Stimulated activated naive CD8-positive, alpha-beta T cell treated with anti-CD3 and anti-CD28 coated beads, Interleukin-15, Interleukin-2, amounts not matched to agents 100 U/mL and 50 U/mL, for 24 hours (primary cell): ENCODE measurements at regions not wholly inside any gene's neighbourhood (a gene's known extent, or its start where the extent isn't known, plus 50 kb on each side); places are given as distances from the start of the nearest gene placed in this dataset.

ENCODE experiments used
- ATAC-seq: fragments of 150-1000 bp; cut with Tn5 transposase; one replicate; pipeline ENCODE4 v1.10.0; 2021
- DNase-seq: peaks from one replicate; pipeline ENCODE4 v3.0.0; 2021

- no peak for ATAC-seq
- DNase-seq: no peak
Measured at GRCh38 chr2:204234879-204235278, 298.3 kb downstream of the ICOS start.

DNA sequence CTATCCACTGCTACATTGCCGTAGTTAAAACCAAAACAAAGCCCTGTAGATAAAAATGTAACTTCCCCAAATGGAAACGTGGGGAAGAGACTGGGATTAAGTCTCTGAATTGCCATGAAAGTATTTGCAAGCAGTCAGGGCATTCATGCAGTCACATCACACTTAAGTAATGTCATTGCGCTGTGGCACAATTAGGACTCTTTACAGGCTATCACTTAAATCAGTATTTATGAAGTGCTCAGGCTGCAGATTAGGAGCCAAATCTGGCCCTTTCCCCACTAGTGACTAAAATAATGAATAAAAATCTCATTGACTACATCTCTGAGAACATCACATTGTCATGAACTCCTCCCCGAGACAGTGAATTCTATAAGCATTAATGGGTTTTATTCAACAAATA lies 300.9 kb downstream of the ICOS start:
- DNase-seq: no peak
- ATAC-seq: no peak

- ATAC-seq (no peak), DNase-seq (no peak)
Measured at GRCh38 chr2:204239411-204240165, 303.0 kb downstream of the ICOS start.

- ATAC-seq: no peak
- no peak for DNase-seq
Measured at GRCh38 chr2:204240961-204241360, 304.3 kb upstream of the PARD3B start.

GRCh38 chr2:204249437-204249836 lies 295.8 kb upstream of the PARD3B start:
- no peak for ATAC-seq
- no peak for DNase-seq

DNA sequence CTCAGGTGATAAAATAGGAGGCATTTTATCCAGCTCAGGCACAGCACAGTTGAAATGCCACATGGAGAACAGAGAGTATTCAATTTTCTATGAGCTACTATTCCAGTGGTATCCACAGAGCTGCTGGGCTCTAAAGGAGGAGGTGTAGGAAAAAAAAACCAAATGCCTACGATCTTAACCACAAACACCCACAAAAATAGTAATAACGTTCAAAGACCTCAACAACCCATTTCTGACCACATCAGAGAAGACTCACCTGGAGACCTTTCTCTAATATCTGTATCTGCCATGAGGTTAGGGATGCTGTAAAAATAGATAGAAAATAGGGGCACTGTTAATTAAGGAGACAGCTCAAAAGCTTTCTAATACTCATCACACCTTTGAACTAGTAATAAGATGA lies 294.6 kb upstream of the PARD3B start:
- ATAC-seq (peak; percentile 41), DNase-seq (no peak)

DNA sequence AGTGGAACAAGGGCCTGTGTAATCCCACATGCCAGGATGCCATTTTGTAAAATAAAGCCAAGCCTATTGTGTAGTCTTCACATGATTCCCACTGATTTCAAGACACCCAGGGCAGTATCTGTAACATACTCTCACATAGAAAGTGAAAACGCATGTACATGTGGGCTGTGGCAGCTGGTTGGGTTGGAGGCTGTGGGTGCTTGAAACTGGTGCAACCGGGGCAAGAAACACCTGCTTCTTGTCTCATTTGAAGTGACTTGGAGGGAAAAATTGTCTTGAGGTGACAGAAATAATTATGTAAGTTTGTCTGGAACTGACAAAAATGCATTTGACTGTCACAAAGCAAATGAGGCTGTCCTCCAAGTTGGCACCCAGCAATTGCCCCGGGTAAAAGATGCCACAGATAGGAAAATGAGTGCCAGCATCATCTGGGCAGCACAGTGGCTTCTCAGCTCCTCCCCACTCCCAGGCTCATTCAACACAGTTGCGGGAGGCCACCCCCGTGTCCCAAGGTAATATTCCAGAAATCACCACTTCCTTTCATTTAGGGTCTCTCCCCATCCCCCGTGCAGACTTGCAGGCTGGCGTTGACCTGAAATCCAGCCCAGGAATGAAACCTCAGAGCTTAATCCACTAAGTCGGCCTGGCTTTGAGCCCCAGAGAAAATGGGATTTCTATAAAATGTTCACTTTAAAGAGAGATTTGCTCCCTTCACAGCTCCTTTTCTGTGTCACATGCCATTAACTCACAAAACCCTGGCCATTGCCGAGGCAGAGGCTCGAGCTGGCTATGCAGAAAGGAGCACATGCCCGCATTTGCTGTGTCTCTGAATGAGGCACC lies 293.9 kb upstream of the PARD3B start:
- ATAC-seq (peak; percentile 60), DNase-seq (peak; percentile 8)

DNA sequence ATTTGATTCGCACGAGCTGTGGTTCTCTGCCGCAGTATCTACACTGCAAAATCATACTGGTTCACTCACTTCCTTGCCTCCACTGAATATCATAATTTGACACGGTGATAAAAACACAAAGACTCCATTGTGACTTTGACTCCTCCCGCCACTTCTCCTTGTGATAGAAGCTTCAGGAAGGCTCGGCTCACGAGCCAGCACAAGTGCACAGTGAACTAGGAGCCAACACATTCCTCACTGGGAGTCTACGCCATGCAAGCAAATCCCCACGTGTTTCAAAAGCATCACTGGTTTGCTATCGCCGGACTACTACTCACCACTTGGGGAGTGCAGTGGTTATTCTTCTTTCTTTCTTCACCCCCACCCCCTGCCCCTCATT lies 293.3 kb upstream of the PARD3B start:
- DNase-seq (no peak), ATAC-seq (no peak)

DNA sequence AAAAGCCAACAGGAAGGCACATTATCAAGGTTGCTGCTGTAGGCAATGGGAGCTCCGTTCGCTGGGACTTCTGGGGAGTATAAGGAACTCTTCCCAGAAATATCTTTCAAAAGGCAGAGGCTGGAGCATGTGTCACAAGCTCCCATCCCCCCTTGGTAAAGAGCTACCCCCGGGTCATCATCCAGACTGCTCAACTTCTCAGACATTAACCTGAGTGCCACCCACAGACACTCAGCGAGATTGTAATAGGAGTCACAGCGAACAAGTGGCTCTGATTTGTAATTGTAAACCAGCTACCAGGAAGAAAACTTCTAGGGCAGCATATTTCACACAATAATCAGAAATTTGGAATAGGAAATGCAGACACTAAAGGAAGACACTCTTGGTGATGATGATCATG lies 290.2 kb upstream of the PARD3B start:
- ATAC-seq: no peak
- DNase-seq: no peak

DNA sequence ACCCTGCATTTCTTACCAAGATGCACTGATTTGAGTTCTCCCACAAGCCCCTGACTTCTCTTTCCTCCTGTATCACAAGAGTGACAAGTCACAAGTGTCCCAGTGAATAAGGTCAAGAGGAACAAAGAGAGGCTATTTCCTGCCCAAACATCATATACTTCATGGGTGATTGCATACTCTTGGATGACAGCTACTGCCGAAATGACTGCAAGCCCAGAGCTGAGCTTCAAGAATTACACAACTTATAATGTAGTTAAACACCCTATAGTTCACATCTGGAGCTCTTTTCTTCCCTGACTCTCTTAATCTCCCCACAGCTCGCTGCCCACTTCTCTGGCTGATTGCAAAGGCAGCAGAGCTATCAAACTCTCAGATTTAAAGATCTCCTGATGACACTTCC lies 289.7 kb upstream of the PARD3B start:
- DNase-seq: no peak
- no peak for ATAC-seq

- ATAC-seq (no peak), DNase-seq (no peak)
Measured at GRCh38 chr2:204257781-204258180, 287.5 kb upstream of the PARD3B start.

DNA sequence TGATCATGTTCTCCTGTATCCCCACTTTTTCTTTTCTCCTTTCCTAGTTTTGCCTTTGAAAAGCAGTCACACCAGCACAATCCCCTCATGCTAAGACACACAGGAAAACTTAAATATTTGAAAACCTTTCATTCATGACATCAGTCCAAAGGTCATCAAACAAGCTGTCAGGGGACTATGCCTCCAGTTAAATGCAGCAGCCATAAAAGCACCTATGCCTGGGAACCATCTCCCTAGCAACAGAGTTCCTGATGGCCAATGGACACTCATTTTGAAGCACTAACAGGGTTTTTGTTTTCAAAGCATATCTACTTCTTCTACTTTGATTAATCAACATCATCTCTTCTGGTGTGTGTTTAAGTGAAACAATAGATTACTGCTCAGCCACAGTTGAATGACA lies 286.4 kb upstream of the PARD3B start:
- ATAC-seq: no peak
- DNase-seq: no peak

DNA sequence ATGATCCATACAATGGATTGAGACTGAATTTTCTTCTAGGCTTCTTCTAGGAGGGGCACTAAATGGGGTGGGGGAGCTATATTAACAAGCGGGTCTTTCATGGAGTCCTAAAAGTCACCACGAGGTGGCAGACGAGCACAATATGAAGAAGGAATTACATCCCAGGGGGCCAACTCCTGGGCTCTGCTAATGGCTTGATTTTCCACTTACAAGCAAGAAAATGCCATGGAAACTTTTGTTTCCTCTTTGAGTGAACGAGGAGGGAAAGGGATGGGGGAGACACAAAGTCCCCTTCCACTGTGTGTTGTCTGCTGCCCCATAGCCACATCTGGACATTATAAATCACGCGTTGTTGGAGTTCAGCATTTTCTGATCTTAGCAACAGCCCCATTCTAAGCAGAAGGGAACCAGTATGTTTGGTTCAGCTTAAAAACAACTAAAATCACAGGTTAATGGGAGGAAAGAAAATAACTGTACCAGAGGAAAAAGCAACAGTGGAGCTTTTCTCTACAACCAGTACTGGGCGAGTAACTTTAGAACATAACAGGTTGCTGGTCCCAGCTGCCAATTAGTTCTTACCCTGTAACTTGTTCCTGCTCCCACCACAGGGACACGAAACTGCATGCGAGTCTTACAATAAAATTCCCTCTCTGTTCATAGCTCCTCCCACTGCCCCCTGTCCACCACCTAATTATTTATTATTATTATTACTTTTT lies 285.0 kb upstream of the PARD3B start:
- DNase-seq (peak; percentile 55), ATAC-seq (peak; percentile 47)

GRCh38 chr2:204260901-204261300 lies 284.4 kb upstream of the PARD3B start:
- no peak for ATAC-seq
- DNase-seq: no peak

- no peak for ATAC-seq
- no peak for DNase-seq
Measured at GRCh38 chr2:204261846-204262245, 283.4 kb upstream of the PARD3B start.

DNA sequence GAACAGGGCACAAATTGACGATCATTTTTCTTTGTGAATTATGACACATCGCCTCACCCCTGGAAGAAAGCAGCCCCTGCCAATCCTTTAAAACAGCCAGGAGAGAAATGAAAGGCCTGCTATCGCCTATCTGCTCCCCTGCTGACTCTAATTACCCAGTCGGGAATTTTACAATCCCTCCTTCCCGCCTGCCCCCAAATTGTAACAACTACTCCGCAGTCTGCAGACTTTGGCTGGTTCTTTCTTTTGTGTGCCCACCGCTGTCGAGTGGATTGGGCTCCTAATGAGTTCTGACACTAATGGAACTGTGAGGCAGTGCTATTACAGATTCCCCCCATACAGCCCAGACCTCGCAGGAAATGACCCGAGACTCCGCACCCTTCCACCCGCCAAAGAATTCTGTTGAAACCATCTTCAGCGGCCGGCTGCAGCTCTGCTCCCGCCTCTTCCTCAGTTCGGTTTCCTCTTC lies 281.2 kb upstream of the PARD3B start:
- no peak for DNase-seq
- ATAC-seq: no peak

DNA sequence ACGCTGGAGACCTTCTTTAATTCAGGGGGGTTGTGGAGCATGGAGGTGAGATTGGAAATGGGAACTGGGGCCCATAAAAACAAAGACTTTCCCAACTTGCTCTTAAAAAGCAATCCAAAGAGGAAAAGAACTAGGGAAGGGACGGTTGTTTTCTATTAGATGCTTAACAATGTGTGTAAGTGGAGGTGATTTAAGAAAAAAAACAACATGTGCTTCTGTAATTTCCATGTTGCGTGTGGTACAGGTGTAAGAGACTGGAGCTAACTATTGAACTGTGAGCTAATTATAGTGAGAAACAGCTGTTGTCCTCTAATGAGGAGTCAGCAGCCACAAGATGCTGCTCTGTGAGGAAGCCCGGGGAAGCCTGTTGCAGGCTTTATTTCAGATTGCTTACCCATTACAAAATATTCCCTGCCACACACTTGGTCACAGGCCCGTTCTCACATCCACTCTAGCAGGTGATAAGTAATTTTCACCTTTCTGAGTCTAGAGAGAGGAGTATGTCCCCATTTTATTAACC lies 280.6 kb upstream of the PARD3B start:
- no peak for ATAC-seq

DNA sequence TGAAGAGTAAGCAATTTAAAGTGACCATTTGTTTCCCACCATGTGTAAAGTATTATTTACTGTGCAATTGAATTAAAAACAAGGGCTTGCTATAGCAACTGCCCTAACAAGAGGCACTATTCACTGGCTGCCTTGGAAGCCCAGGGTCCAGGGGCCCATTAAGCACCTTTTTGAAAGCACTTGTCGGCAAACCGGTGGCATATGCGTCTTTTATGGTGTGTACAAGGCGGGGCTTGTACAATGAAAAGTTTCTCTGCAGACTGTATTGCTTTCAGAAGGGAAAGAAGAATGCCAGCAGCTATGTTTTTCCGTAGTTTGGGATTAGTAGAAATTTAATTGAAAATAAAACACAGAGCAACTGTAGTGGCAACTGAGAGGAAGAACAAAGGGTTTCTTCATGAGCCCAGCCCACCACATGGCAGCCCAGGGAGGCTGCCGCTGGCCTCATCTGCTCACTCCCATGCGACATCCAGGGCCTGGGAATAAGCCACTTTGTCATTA lies 279.5 kb upstream of the PARD3B start:
- DNase-seq: no peak
- no peak for ATAC-seq

More for the DNA sequence above, 280.6 kb upstream of the PARD3B start:
- no peak for DNase-seq

DNA sequence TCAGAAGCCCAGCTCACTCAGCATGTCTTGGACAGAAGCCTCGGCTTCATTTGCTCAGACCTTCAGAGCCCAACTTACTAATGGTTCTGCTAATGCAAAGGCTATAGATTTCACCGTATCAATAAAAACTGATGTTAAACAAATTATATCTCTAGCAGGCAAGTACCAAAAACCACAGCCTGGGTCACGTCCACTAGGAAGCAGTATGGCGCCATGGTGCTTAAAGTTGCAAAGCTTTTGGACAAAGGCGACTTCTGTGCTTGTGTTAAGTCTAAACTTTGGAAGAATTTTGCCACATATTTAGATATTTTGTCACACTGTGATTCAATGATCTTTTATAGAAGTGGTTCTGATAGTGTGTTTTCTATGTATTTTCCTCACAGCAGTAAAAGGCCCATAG lies 276.8 kb upstream of the PARD3B start:
- no peak for DNase-seq

GRCh38 chr2:204268971-204269370 lies 276.3 kb upstream of the PARD3B start:
- DNase-seq (no peak), ATAC-seq (no peak)

More for the DNA sequence above, 276.8 kb upstream of the PARD3B start:
- no peak for ATAC-seq

DNA sequence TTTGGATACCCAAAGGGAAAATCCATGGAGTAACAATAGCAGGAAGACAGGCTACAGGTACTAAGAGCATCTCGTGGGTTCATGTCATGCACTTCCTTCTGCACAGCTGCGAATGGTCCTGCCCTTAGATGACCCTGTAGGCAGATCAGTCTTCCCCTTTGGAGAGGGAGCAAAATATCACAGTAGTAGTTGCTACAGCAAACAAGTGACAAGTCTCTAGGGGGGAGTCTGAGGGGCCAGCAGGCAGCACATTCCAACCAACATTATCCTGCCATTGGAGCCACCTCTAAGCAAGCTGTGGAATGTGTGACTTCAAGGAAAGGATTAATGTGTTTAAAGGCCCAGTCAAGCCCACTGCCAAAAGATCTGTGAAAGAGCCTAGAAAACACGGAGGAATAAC lies 273.2 kb upstream of the PARD3B start:
- ATAC-seq (no peak), DNase-seq (no peak)

DNA sequence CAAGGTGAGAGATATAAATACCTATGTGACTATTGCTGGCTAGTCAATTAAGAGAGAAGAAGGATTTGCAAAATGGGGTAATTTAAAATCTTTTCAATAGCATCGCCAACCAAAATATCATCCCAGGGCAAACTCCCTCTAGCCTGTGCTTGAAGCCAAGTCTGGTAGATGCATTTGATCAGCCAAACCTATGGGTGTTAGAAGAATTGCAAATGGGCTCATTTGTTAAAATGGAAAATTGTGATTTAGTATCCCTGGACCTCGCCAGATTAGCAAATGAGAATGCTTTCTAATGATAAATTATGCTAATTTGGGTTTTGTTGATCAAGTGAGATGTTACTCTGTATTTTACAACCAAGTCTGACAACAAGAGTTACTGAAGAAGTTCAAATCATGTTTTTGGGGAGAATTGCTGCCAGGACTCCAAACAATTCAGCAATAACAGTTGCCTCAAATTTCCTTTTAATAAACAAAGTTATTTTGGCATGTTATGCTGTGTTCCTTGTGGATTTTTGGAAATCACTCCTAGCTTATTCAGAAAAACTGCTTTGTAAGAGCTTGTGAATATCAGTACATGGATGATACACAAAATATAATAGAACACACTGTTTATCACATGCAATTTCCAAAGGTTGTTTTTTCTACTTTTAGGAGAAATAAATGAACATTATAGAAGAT lies 272.5 kb upstream of the PARD3B start:
- ATAC-seq (no peak), DNase-seq (no peak)
